Upper lobe of left lung (tissue), 6 donors: ENCODE measurements at regions not wholly inside any gene's neighbourhood (a gene's known extent, or its start where the extent isn't known, plus 50 kb on each side); places are given as distances from the start of the nearest gene placed in this dataset.
"Not testable (repeated sequence)": the region's sequence is repeated elsewhere in the genome, so short reads cannot be mapped to it uniquely, and the experiment has no call there.

Experiments used
- ATAC-seq, 2 donors: fragments of 200-7000 bp; cut with Tn5 transposase; one replicate each; pipeline ENCODE4 v1.9.1; 2022; ENCODE audit warnings: mild to moderate bottlenecking in 2 of 2, moderate library complexity in 2 of 2; ENCODE audit not compliant: low FRiP score in 2 of 2
- DNase-seq, 2 donors: peaks; one replicate each; pipeline ENCODE4 v3.0.0-alpha.2; 2019 to 2020
- H3K27ac ChIP-seq, 4 donors: fragments of 200-600 bp; sonication (generic); one replicate each; pipeline ENCODE4 v1.5.1; 2016 to 2019
- H3K27me3 ChIP-seq, 4 donors: fragments of 200-600 bp; sonication (generic); one replicate each; pipeline ENCODE4 v1.5.1; 2017 to 2019
- H3K36me3 ChIP-seq, 4 donors: fragments of 200-600 bp; sonication (generic); one replicate each; pipeline ENCODE4 v1.5.1; 2016 to 2019
- H3K4me1 ChIP-seq, 4 donors: fragments of 200-600 bp; sonication (generic); one replicate each; pipeline ENCODE4 v1.5.1; 2018 to 2019
- H3K4me3 ChIP-seq, 4 donors: fragments of 200-600 bp; sonication (generic); one replicate each; pipeline ENCODE4 v1.5.1; 2017 to 2019; ENCODE audit warnings: mild to moderate bottlenecking in 2 of 4, moderate library complexity in 1 of 4
- H3K9me3 ChIP-seq, 4 donors: fragments of 200-600 bp; sonication (generic); one replicate each; pipeline ENCODE4 v1.5.1; 2018 to 2019
- EP300 ChIP-seq, 4 donors: sonication (generic); formaldehyde crosslinking; IDR thresholded peaks; one replicate each; pipeline ENCODE4 v1.5.1; 2017; ENCODE audit warnings: antibody characterized with exemption in 4 of 4, control low read depth in 2 of 4
- POLR2A ChIP-seq, 4 donors: fragments of 450-650 bp; IDR thresholded peaks; one replicate each; pipeline ENCODE4 v1.5.1; 2016 to 2017; ENCODE audit warnings: antibody characterized with exemption in 4 of 4, mild to moderate bottlenecking in 2 of 4
- POLR2AphosphoS5 ChIP-seq, 2 donors: sonication (generic); formaldehyde crosslinking; IDR thresholded peaks; one replicate each; pipeline ENCODE4 v1.5.1; 2017; ENCODE audit warnings: antibody characterized with exemption in 2 of 2
- WGBS, 2 donors: methylation state at CpG; one replicate each; pipeline ENCODE4 v1.1.5; 2017 to 2018; 5-methylcytosine and 5-hydroxymethylcytosine counted together
- TF ChIP-seq, protein P1 (sequence below), 6 experiments: fragments of 450-650 bp in 4 of 6; fragments of 200-600 bp in 2 of 6; sonication (generic) in 2 of 6; IDR thresholded peaks; one replicate each; pipeline ENCODE4 v1.5.1; 2016 to 2019; ENCODE audit warnings: antibody characterized with exemption in 6 of 6
- donor health status: DM: no; HTN: no; CAD: no; lungs with moderate emphysema.
- donor health status: DM: no; HTN: yes; CAD: no; lungs with severe emphysema.

- H3K9me3 ChIP-seq, result no peaks in the 10 kb centered on the region
- H3K4me1 ChIP-seq, result no peaks in the 10 kb centered on the region
- DNase-seq (no peak), ATAC-seq (no peak)
- TF ChIP-seq POLR2A (IDR thresholded peaks at IDR 0.05) (no peak), EP300 (IDR thresholded peaks at IDR 0.05) (no peak), POLR2AphosphoS5 (IDR thresholded peaks at IDR 0.05) (no peak)
- TF ChIP-seq, protein P1, sequence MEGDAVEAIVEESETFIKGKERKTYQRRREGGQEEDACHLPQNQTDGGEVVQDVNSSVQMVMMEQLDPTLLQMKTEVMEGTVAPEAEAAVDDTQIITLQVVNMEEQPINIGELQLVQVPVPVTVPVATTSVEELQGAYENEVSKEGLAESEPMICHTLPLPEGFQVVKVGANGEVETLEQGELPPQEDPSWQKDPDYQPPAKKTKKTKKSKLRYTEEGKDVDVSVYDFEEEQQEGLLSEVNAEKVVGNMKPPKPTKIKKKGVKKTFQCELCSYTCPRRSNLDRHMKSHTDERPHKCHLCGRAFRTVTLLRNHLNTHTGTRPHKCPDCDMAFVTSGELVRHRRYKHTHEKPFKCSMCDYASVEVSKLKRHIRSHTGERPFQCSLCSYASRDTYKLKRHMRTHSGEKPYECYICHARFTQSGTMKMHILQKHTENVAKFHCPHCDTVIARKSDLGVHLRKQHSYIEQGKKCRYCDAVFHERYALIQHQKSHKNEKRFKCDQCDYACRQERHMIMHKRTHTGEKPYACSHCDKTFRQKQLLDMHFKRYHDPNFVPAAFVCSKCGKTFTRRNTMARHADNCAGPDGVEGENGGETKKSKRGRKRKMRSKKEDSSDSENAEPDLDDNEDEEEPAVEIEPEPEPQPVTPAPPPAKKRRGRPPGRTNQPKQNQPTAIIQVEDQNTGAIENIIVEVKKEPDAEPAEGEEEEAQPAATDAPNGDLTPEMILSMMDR (IDR thresholded peaks at IDR 0.05), result no peak
- H3K27me3 ChIP-seq, result no peaks in the 10 kb centered on the region
- no peaks in the 10 kb centered on the region for H3K36me3 ChIP-seq
- 44 to 62% methylated on average over 5 of the region's 5 CpGs for whole genome bisulfite sequencing, 2 donors
- no peak overlapping the region for H3K4me3 ChIP-seq
- no peak overlapping the region for H3K27ac ChIP-seq
Observed at GRCh38 chr12:59294221-59294620, 301.6 kb upstream of the SLC16A7 start.

DNA sequence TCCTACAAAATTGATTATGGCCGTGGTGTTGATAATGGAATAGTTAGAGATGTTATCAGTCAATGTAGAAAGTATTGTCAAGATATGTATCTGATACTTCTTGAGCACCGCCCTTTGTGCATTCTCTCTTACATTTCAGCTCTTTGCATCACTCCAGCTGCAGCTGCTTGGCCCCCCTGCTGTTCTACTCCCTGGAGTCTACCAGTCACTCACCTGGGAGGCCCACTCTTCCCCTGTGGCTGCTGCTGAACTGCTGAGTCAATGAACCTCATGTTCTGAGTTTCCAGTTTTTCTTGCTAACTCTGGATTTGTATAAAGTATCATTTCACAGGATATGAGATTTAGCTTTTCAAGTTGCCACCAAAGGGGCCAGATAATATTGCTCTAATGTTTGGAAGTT, 312.8 kb upstream of the SLC16A7 start:
- TF ChIP-seq POLR2AphosphoS5 (IDR thresholded peaks at IDR 0.05) (no peak), EP300 (IDR thresholded peaks at IDR 0.05) (no peak), POLR2A (IDR thresholded peaks at IDR 0.05) (no peak)
- TF ChIP-seq, protein P1 (IDR thresholded peaks at IDR 0.05), result no peak
- no peak overlapping the region for H3K4me3 ChIP-seq
- H3K27ac ChIP-seq, result no peak overlapping the region
- 65 to 71% methylated on average over 2 of the region's 2 CpGs for WGBS, 2 donors
- H3K9me3 ChIP-seq, result no peaks in the 10 kb centered on the region
- ATAC-seq (no peak), DNase-seq (no peak)
- no peaks in the 10 kb centered on the region for H3K4me1 ChIP-seq
- no peaks in the 10 kb centered on the region for H3K36me3 ChIP-seq
- H3K27me3 ChIP-seq, result no peaks in the 10 kb centered on the region

GRCh38 chr12:59273561-59273960, 322.3 kb upstream of the SLC16A7 start:
- H3K4me3 ChIP-seq, DNase-seq, H3K4me1 ChIP-seq, H3K27ac ChIP-seq, ATAC-seq, H3K27me3 ChIP-seq, H3K9me3 ChIP-seq, H3K36me3 ChIP-seq: not testable (repeated sequence)
- WGBS, 2 donors, result 75 to 82% methylated on average over 1 of the region's 1 CpG

- no peak for ATAC-seq
- no peak for DNase-seq
- no peak overlapping the region for H3K27ac ChIP-seq
- H3K9me3 ChIP-seq, result no peaks in the 10 kb centered on the region
- no peaks in the 10 kb centered on the region for H3K4me1 ChIP-seq
- H3K4me3 ChIP-seq, result no peak overlapping the region
- no peak for TF ChIP-seq POLR2AphosphoS5 (IDR thresholded peaks at IDR 0.05)
- no peak for TF ChIP-seq EP300 (IDR thresholded peaks at IDR 0.05)
- no peak for TF ChIP-seq POLR2A (IDR thresholded peaks at IDR 0.05)
- TF ChIP-seq, protein P1 (IDR thresholded peaks at IDR 0.05), result no peak
- WGBS, 2 donors, result 67% methylated on average over 2 of the region's 2 CpGs; no CpG with 5 or more reads in 1 of the 2 donors
- no peaks in the 10 kb centered on the region for H3K36me3 ChIP-seq
- H3K27me3 ChIP-seq, result no peaks in the 10 kb centered on the region
Observed at GRCh38 chr12:59268295-59268809, 327.5 kb upstream of the SLC16A7 start.

GRCh38 chr12:59260202-59260601, 335.6 kb upstream of the SLC16A7 start:
- H3K9me3 ChIP-seq, result no peaks in the 10 kb centered on the region
- H3K4me3 ChIP-seq, result no peak overlapping the region
- no peak overlapping the region for H3K27ac ChIP-seq
- H3K27me3 ChIP-seq, result no peaks in the 10 kb centered on the region
- H3K4me1 ChIP-seq, result no peaks in the 10 kb centered on the region
- no peak for ATAC-seq
- DNase-seq, result no peak
- TF ChIP-seq, protein P1 (IDR thresholded peaks at IDR 0.05), result no peak
- TF ChIP-seq POLR2A (IDR thresholded peaks at IDR 0.05) (no peak), EP300 (IDR thresholded peaks at IDR 0.05) (no peak), POLR2AphosphoS5 (IDR thresholded peaks at IDR 0.05) (no peak)
- WGBS, 2 donors, result 94 to 98% methylated on average over 2 of the region's 2 CpGs
- no peaks in the 10 kb centered on the region for H3K36me3 ChIP-seq
